CD4-positive, CD25-positive, alpha-beta regulatory T cell (primary cell): ENCODE measurements at regions not wholly inside any gene's neighbourhood (a gene's known extent, or its start where the extent isn't known, plus 50 kb on each side); places are given as distances from the start of the nearest gene placed in this dataset.

Source experiments
- ATAC-seq, 2 donors: fragments of 150-1000 bp; cut with Tn5 transposase; one replicate each; pipeline ENCODE4 v1.10.0; 2021; ENCODE audit warnings: low read depth in 2 of 2, moderate number of reproducible peaks in 2 of 2, moderate library complexity in 1 of 2
- DNase-seq, 3 donors: peaks; one replicate each; pipeline versions ENCODE4 v3.0.0 to v3.0.0-alpha.2; 2012 to 2022; ENCODE audit warnings: mixed read lengths in 1 of 3
- H3K27ac ChIP-seq: one replicate; pipeline ENCODE4 v1.7.0; 2013; ENCODE audit warnings: mild to moderate bottlenecking, low read length; ENCODE audit not compliant: insufficient read depth, poor library complexity, severe bottlenecking
- H3K27me3 ChIP-seq: one replicate; pipeline ENCODE4 v1.7.0; 2013; ENCODE audit warnings: low read length; ENCODE audit not compliant: control insufficient read depth, insufficient read depth
- H3K36me3 ChIP-seq: one replicate; pipeline ENCODE4 v1.7.0; 2013; ENCODE audit warnings: mild to moderate bottlenecking, low read length, moderate library complexity; ENCODE audit not compliant: control insufficient read depth, insufficient read depth
- H3K4me1 ChIP-seq: 2 replicates; pipeline ENCODE4 v1.7.0; 2013; ENCODE audit warnings: mild to moderate bottlenecking, low read length; ENCODE audit not compliant: insufficient read depth, control insufficient read depth, poor library complexity, severe bottlenecking
- H3K4me3 ChIP-seq: one replicate; pipeline ENCODE4 v1.7.0; 2013; ENCODE audit warnings: low read depth, mild to moderate bottlenecking, low read length, moderate library complexity
- H3K9me3 ChIP-seq, 2 experiments: 1 replicate in 1 of 2; 2 replicates in 1 of 2; pipeline ENCODE4 v1.7.0; 2013; ENCODE audit warnings: low read length in 2 of 2, mild to moderate bottlenecking in 1 of 2, moderate library complexity in 1 of 2; ENCODE audit not compliant: control insufficient read depth in 2 of 2
- H3K27ac Mint-ChIP-seq, 3 donors: one replicate each; pipeline ENCODE4 v1.8.0; 2020 to 2022; ENCODE audit warnings: mild to moderate bottlenecking in 3 of 3, mixed read lengths in 3 of 3, moderate library complexity in 2 of 3
- H3K27me3 Mint-ChIP-seq: one replicate; pipeline ENCODE4 v1.8.0; 2022; ENCODE audit warnings: mild to moderate bottlenecking, mixed read lengths
- H3K36me3 Mint-ChIP-seq: one replicate; pipeline ENCODE4 v1.8.0; 2020; ENCODE audit warnings: mixed read lengths
- H3K4me1 Mint-ChIP-seq, 4 donors: one replicate each; pipeline ENCODE4 v1.8.0; 2020 to 2022; ENCODE audit warnings: mixed read lengths in 4 of 4, mild to moderate bottlenecking in 1 of 4
- H3K4me3 Mint-ChIP-seq, 4 donors: one replicate each; pipeline ENCODE4 v1.8.0; 2020 to 2022; ENCODE audit warnings: mild to moderate bottlenecking in 4 of 4, mixed read lengths in 4 of 4, moderate library complexity in 3 of 4
- H3K9me3 Mint-ChIP-seq, 7 donors: one replicate each; pipeline ENCODE4 v1.8.0; 2020 to 2022; ENCODE audit warnings: mixed read lengths in 7 of 7, mild to moderate bottlenecking in 3 of 7, moderate library complexity in 2 of 7

DNA sequence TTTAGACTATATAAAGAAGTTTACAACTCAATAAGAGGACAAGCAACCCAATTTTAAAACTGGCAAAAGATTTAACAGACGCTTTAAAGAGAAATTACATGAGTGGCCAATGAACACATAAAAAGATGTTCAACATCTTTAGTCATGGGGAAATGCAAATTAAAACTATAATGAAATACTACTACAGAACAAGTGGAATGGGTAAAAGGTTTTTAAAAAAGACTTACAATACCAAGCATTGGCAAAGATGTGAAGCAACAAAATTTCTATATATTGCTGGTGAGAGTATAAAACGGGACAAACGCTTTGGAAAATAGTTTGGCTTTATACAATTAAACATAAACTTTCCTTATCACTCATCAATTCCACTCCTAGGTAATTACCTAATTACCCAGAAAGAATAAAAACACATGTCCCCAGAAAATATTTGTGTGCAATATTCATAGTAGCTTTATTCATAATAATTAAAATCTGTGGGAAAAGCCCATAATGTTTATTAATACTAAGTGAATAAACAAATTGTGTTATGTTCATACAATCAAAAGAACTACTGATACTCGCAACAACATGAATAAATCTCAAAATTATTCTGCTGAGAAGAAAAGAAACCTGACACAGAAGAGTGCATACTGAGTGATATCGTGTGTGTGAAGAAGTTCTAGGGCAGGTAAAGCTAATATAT lies 76.7 kb upstream of the MYCN start:
- no peaks in the 10 kb centered on the region for H3K36me3 ChIP-seq
- H3K27ac ChIP-seq: no peak overlapping the region
- no peak overlapping the region for H3K4me3 ChIP-seq
- no peaks in the 10 kb centered on the region for H3K9me3 ChIP-seq
- no peaks in the 10 kb centered on the region for H3K27me3 ChIP-seq
- no peak overlapping the region for H3K4me3 Mint-ChIP-seq
- H3K27ac Mint-ChIP-seq: no peak overlapping the region
- H3K4me1 ChIP-seq: no peaks in the 10 kb centered on the region
- ATAC-seq (no peak), DNase-seq (no peak)
- H3K4me1 Mint-ChIP-seq: no peaks in the 10 kb centered on the region
- peaks cover 0 to 1% (median 0%) of the 10 kb centered on the region in 7 donors for H3K9me3 Mint-ChIP-seq
- H3K36me3 Mint-ChIP-seq: no peaks in the 10 kb centered on the region
- no peaks in the 10 kb centered on the region for H3K27me3 Mint-ChIP-seq

DNA sequence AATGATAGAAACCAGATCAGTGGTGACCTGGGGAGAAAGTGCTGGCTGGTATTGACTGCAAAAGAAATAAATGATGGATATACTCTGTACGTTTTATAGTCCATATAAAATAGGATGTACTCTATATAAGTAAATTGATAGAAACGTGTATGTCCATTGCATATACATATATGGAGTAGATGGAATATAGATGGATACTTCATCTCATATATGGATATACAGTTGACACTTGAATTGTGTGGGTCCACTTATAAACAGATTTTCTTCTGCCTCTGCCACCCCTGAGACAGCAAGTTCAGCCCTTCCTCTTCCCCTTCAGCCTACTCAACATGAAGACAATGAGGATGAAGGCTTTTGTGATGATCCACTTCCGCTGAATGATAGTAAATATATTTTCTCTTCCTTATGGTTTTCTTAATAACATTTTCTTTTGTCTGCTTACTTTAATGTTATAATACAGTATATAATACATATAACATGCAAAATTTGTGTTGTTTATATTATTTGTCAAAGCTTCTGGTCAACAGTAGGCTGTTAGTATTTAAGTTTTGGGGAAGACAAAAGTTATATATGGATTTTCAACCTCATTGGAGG lies 76.1 kb upstream of the MYCN start:
- Histone ChIP-seq H3K27ac (no peak overlapping the region), H3K27me3 (no peaks in the 10 kb centered on the region), H3K4me1 (no peaks in the 10 kb centered on the region), H3K9me3 (no peaks in the 10 kb centered on the region), H3K4me3 (no peak overlapping the region), H3K36me3 (no peaks in the 10 kb centered on the region)
- ATAC-seq (no peak), DNase-seq (no peak)
- H3K27me3 Mint-ChIP-seq: no peaks in the 10 kb centered on the region
- no peak overlapping the region for H3K27ac Mint-ChIP-seq
- peaks cover 0 to 1% (median 0%) of the 10 kb centered on the region in 7 donors for H3K9me3 Mint-ChIP-seq
- H3K4me3 Mint-ChIP-seq: no peak overlapping the region
- H3K4me1 Mint-ChIP-seq: no peaks in the 10 kb centered on the region
- H3K36me3 Mint-ChIP-seq: no peaks in the 10 kb centered on the region

DNA sequence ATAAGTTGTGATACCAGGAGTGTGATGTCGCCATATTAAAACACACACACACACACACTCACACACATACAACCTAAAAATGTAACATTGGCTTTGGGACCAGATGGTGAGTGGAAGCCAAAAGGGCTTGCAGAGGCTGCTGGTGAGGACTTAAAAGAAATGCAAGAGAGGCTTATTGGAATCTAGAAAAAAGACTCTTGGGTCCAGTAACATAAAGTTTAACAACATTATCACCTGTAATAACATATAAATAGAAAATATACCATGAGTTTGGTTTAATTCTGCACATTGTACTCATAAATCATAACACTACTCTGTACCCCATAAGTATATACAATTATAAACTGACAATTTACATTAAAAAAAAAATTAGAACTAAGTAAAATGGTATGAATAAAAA lies 74.4 kb upstream of the MYCN start:
- Histone ChIP-seq H3K4me1 (no peaks in the 10 kb centered on the region), H3K36me3 (no peaks in the 10 kb centered on the region), H3K4me3 (no peak overlapping the region), H3K27me3 (no peaks in the 10 kb centered on the region), H3K9me3 (no peaks in the 10 kb centered on the region), H3K27ac (no peak overlapping the region)
- Mint-ChIP-seq H3K27ac (no peak overlapping the region), H3K27me3 (no peaks in the 10 kb centered on the region), H3K9me3 (peaks cover 0 to 1% (median 0%) of the 10 kb centered on the region in 7 donors), H3K36me3 (no peaks in the 10 kb centered on the region), H3K4me1 (no peaks in the 10 kb centered on the region), H3K4me3 (no peak overlapping the region)
- no peak for ATAC-seq
- no peak for DNase-seq

DNA sequence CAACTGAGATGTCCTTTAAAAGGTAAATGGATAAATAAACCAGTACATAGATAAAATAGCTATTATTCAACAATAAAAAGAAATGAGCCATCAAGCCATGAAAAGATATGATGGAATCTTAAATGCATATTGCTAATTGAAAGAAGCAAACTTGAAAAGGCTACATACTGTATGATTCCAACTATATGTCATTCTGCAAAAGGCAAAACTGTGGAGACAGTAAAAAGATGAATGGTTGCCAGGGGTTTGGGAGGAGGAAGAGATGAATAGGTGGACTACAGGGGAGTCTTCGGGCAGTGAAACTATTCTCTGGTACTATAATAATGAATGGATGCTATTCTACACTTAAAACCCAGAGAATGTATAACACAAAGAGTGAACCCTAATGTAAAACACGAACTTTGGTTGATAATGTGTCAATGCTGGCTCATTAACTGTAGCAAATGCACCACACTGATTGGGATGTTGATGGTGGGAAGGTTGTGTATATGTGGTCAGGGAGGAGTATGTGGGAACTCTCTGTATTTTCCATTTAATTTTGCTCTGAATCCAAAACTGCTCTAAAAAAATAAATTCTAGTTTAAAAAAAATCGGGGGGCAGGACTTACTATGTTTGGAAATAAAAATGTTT lies 73.7 kb upstream of the MYCN start:
- H3K27me3 Mint-ChIP-seq: no peaks in the 10 kb centered on the region
- no peak overlapping the region for H3K27ac Mint-ChIP-seq
- DNase-seq: no peak
- Histone ChIP-seq H3K36me3 (no peaks in the 10 kb centered on the region), H3K9me3 (no peaks in the 10 kb centered on the region), H3K27me3 (no peaks in the 10 kb centered on the region), H3K4me1 (no peaks in the 10 kb centered on the region), H3K4me3 (no peak overlapping the region), H3K27ac (no peak overlapping the region)
- H3K4me3 Mint-ChIP-seq: no peak overlapping the region
- H3K36me3 Mint-ChIP-seq: no peaks in the 10 kb centered on the region
- peaks cover 0 to 2% (median 0%) of the 10 kb centered on the region in 7 donors for H3K9me3 Mint-ChIP-seq
- no peaks in the 10 kb centered on the region for H3K4me1 Mint-ChIP-seq
- no peak for ATAC-seq

DNA sequence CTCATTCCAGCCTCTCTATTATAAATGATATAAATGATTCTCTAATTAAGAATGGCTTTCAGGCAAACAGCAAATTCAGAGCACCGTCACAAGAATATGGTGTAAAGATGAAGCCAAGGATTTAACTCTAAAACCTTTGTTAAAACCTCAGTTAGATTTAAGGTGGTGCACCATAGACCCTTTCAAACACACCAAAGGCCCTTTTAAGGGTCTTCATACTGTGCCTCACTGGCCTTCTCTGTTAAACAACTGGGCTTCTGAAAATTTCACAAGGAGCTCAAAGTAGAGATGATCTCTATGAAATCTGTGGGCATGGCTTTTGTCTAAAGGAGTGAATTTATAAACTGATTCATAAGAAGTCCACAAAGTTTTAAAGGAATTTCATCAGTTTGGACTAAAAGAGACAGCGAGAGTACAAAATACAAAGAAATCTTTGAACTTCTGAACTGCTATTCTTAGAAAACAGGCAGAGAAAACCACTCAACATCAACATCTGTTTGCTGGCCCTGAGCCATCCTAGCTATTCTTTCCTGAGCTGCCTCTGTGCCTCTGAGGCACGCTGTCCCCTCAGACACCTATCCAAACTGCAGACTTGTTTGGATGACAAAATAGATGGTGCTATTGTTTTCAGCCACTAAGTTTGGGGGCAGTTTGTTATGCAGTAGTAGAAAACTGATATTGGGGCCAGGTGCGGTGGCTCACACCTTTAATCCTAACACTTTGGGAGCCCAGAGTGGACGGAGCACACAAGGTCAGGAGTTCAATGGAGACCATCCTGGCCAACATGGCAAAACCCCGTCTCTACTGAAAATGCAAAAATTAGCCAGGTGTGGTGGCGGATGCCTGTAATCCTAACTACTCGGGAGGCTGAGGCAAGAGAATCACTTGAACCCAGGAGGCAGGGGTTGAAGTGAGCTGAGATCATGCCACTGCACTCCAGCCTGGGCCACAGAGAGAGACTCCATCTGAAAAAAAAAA lies 72.9 kb upstream of the MYCN start:
- Histone ChIP-seq H3K36me3 (no peaks in the 10 kb centered on the region), H3K9me3 (no peaks in the 10 kb centered on the region), H3K27ac (no peak overlapping the region), H3K4me3 (no peak overlapping the region), H3K27me3 (no peaks in the 10 kb centered on the region), H3K4me1 (no peaks in the 10 kb centered on the region)
- Mint-ChIP-seq H3K4me1 (no peaks in the 10 kb centered on the region), H3K9me3 (peaks cover 0 to 2% (median 0%) of the 10 kb centered on the region in 7 donors), H3K27me3 (no peaks in the 10 kb centered on the region), H3K4me3 (no peak overlapping the region), H3K27ac (no peak overlapping the region), H3K36me3 (no peaks in the 10 kb centered on the region)
- DNase-seq: no peak
- no peak for ATAC-seq

DNA sequence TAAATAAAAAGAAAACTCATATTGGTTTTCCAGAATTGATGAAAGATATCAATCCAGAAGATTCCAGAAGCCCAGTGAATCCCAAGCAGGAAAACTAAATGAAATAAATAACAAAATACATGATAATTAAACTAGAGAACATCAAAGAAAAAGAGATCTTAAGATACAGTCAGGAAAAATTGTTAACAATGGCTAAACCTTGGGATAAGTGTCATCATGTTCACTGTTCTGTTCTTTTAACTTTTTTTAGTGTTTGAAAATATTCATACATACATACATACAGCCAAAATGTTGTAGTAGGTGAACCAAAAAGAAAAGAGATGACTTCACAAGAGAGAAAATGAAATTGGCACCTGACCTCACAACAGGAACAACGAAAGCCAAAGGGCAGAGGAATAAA lies 72.2 kb upstream of the MYCN start:
- ATAC-seq (no peak), DNase-seq (no peak)
- no peaks in the 10 kb centered on the region for H3K9me3 ChIP-seq
- H3K4me1 Mint-ChIP-seq: no peaks in the 10 kb centered on the region
- no peak overlapping the region for H3K27ac Mint-ChIP-seq
- no peak overlapping the region for H3K4me3 Mint-ChIP-seq
- H3K27ac ChIP-seq: no peak overlapping the region
- peaks cover 0 to 2% (median 0%) of the 10 kb centered on the region in 7 donors for H3K9me3 Mint-ChIP-seq
- no peaks in the 10 kb centered on the region for H3K27me3 Mint-ChIP-seq
- H3K27me3 ChIP-seq: no peaks in the 10 kb centered on the region
- H3K36me3 ChIP-seq: no peaks in the 10 kb centered on the region
- no peaks in the 10 kb centered on the region for H3K4me1 ChIP-seq
- no peak overlapping the region for H3K4me3 ChIP-seq
- H3K36me3 Mint-ChIP-seq: no peaks in the 10 kb centered on the region

DNA sequence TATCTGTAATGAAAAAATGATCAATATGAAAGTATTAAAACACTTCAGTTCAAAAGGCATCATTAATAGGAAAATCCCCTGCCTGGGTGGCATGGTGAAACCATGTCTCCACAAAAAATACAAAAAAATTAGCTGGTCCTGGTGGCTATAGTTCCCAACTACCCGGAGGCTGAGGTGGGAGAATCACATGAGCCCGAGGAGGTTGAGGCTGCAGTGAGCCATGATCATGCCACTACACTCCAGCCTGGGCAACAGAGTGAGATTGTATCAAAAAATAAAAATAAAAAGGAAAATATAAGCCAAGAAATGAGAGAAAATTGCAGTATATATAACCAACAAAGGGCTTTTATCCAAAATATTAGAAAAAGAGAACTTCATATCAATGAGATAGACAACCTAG lies 71.6 kb upstream of the MYCN start:
- no peaks in the 10 kb centered on the region for H3K36me3 ChIP-seq
- H3K9me3 Mint-ChIP-seq: peaks cover 0 to 2% (median 0%) of the 10 kb centered on the region in 7 donors
- no peak overlapping the region for H3K27ac Mint-ChIP-seq
- H3K27me3 Mint-ChIP-seq: no peaks in the 10 kb centered on the region
- no peaks in the 10 kb centered on the region for H3K36me3 Mint-ChIP-seq
- no peak overlapping the region for H3K4me3 Mint-ChIP-seq
- H3K4me3 ChIP-seq: no peak overlapping the region
- no peaks in the 10 kb centered on the region for H3K27me3 ChIP-seq
- H3K27ac ChIP-seq: no peak overlapping the region
- no peaks in the 10 kb centered on the region for H3K4me1 ChIP-seq
- DNase-seq: no peak
- no peaks in the 10 kb centered on the region for H3K4me1 Mint-ChIP-seq
- no peaks in the 10 kb centered on the region for H3K9me3 ChIP-seq
- ATAC-seq: no peak
